Peyer's patch (tissue), 4 donors: ENCODE measurements at regions not wholly inside any gene's neighbourhood (a gene's known extent, or its start where the extent isn't known, plus 50 kb on each side); places are given as distances from the start of the nearest gene placed in this dataset.

ENCODE experiments used
- DNase-seq, 3 donors: peaks; one replicate each; pipeline ENCODE4 v3.0.0-alpha.2; 2017 to 2019
- H3K27ac ChIP-seq, 4 donors: fragments of 200-600 bp; sonication (generic); one replicate each; pipeline ENCODE4 v1.5.1; 2016 to 2019
- H3K27me3 ChIP-seq, 2 donors: fragments of 200-600 bp; sonication (generic); one replicate each; pipeline ENCODE4 v1.5.1; 2019
- H3K36me3 ChIP-seq, 3 donors: fragments of 200-600 bp; sonication (generic); one replicate each; pipeline ENCODE4 v1.5.1; 2016 to 2019
- H3K4me1 ChIP-seq, 4 donors: fragments of 200-600 bp; sonication (generic); one replicate each; pipeline ENCODE4 v1.5.1; 2016 to 2019
- H3K4me3 ChIP-seq, 4 donors: fragments of 200-600 bp; sonication (generic); 1 replicate in 3 of 4; 2 replicates in 1 of 4; pipeline ENCODE4 v1.5.1; 2016 to 2019; ENCODE audit warnings: mild to moderate bottlenecking in 1 of 4
- H3K9me3 ChIP-seq, 4 donors: fragments of 200-600 bp; sonication (generic); one replicate each; pipeline ENCODE4 v1.5.1; 2016 to 2019; ENCODE audit warnings: mild to moderate bottlenecking in 1 of 4
- CTCF ChIP-seq, 6 experiments: fragments of 450-650 bp in 4 of 6; fragments of 200-600 bp in 2 of 6; sonication (generic) in 1 of 6; IDR thresholded peaks; one replicate each; pipeline ENCODE4 v1.5.1; 2017 to 2019; ENCODE audit warnings: antibody characterized with exemption in 6 of 6, mild to moderate bottlenecking in 3 of 6, moderate library complexity in 1 of 6
- POLR2A ChIP-seq, 2 donors: fragments of 450-650 bp; IDR thresholded peaks; one replicate each; pipeline ENCODE4 v1.5.1; 2017; ENCODE audit warnings: antibody characterized with exemption in 2 of 2, mild to moderate bottlenecking in 2 of 2, moderate library complexity in 2 of 2

- Histone ChIP-seq H3K36me3 (no peaks in the 10 kb centered on the region), H3K9me3 (no peaks in the 10 kb centered on the region), H3K27ac (no peak overlapping the region), H3K4me1 (no peaks in the 10 kb centered on the region), H3K4me3 (no peak overlapping the region), H3K27me3 (no peaks in the 10 kb centered on the region)
- TF ChIP-seq CTCF (IDR thresholded peaks at IDR 0.05) (no peak), POLR2A (IDR thresholded peaks at IDR 0.05) (no peak)
- DNase-seq = no peak
These were observed 95.3 kb upstream of the XYLT1 start for GRCh38 chr16:17566075-17566474.

- no peaks in the 10 kb centered on the region for H3K36me3 ChIP-seq
- no peak for DNase-seq
- no peaks in the 10 kb centered on the region for H3K27me3 ChIP-seq
- TF ChIP-seq CTCF (IDR thresholded peaks at IDR 0.05) (no peak), POLR2A (IDR thresholded peaks at IDR 0.05) (no peak)
- H3K4me3 ChIP-seq = no peak overlapping the region
- no peaks in the 10 kb centered on the region for H3K9me3 ChIP-seq
- no peak overlapping the region for H3K27ac ChIP-seq
- no peaks in the 10 kb centered on the region for H3K4me1 ChIP-seq
These were observed 94.8 kb upstream of the XYLT1 start for GRCh38 chr16:17565605-17566004.

GRCh38 chr16:17564856-17565255 is 94.1 kb upstream of the XYLT1 start:
- Histone ChIP-seq H3K4me1 (no peaks in the 10 kb centered on the region), H3K4me3 (no peak overlapping the region), H3K9me3 (no peaks in the 10 kb centered on the region), H3K27me3 (no peaks in the 10 kb centered on the region), H3K36me3 (no peaks in the 10 kb centered on the region), H3K27ac (no peak overlapping the region)
- no peak for TF ChIP-seq CTCF (IDR thresholded peaks at IDR 0.05)
- no peak for TF ChIP-seq POLR2A (IDR thresholded peaks at IDR 0.05)
- no peak for DNase-seq

- no peaks in the 10 kb centered on the region for H3K9me3 ChIP-seq
- no peaks in the 10 kb centered on the region for H3K27me3 ChIP-seq
- DNase-seq = no peak
- no peak for TF ChIP-seq CTCF (IDR thresholded peaks at IDR 0.05)
- no peak for TF ChIP-seq POLR2A (IDR thresholded peaks at IDR 0.05)
- no peaks in the 10 kb centered on the region for H3K36me3 ChIP-seq
- H3K4me3 ChIP-seq = no peak overlapping the region
- no peak overlapping the region for H3K27ac ChIP-seq
- H3K4me1 ChIP-seq = no peaks in the 10 kb centered on the region
These were observed 92.7 kb upstream of the XYLT1 start for GRCh38 chr16:17563323-17564091.

- H3K4me3 ChIP-seq = no peak overlapping the region
- H3K4me1 ChIP-seq = no peaks in the 10 kb centered on the region
- H3K27me3 ChIP-seq = no peaks in the 10 kb centered on the region
- H3K9me3 ChIP-seq = no peaks in the 10 kb centered on the region
- no peaks in the 10 kb centered on the region for H3K36me3 ChIP-seq
- TF ChIP-seq CTCF (IDR thresholded peaks at IDR 0.05) (no peak), POLR2A (IDR thresholded peaks at IDR 0.05) (no peak)
- H3K27ac ChIP-seq = no peak overlapping the region
- DNase-seq = no peak
These were observed 90.3 kb upstream of the XYLT1 start for GRCh38 chr16:17561056-17561455.
